GM12892 (cell line): ENCODE measurements at regions not wholly inside any gene's neighbourhood (a gene's known extent, or its start where the extent isn't known, plus 50 kb on each side); places are given as distances from the start of the nearest gene placed in this dataset.

Experiments used
- DNase-seq: peaks from one replicate; pipeline ENCODE4 v3.0.0; 2011; ENCODE audit not compliant: insufficient read length
- FAIRE-seq: peaks from 2 replicates; lab custom pipeline; 2011; peaks lifted over from hg19 to GRCh38; lab: Jason Lieb, UNC
- POLR2A ChIP-seq: IDR thresholded peaks from 2 replicates; pipeline ENCODE4 v1.6.1; 2011; ENCODE audit warnings: low read depth, low read length, control low read depth
- POLR2AphosphoS5 ChIP-seq: IDR thresholded peaks from 2 replicates; pipeline ENCODE4 v1.6.1; 2011; ENCODE audit warnings: low read depth, low read length, control low read depth
- TAF1 ChIP-seq: IDR thresholded peaks from 2 replicates; pipeline ENCODE4 v1.6.1; 2011; ENCODE audit warnings: low read depth, mild to moderate bottlenecking, control low read depth, low read length, borderline replicate concordance

DNA sequence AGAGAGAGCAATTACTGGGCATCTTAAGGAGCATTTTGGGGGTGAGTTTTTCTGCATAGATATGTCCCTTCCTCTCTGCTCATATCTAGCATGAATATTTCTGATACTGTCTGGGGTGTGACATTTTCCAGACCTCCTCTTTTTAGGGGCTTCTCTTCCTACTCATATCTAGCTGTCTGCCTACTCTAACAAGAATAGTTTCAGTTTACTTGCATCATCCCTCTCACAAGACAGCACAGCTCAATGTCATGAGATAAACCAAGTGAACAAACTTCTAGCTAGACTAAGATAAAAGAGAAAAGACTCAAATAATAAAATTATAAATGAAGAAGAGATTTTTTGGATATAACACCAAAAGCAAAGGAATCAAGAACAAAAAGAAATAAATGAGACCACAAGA, 419.5 kb upstream of the SORCS1 start:
- TF ChIP-seq POLR2AphosphoS5 (no peak), POLR2A (no peak), TAF1 (no peak)
- no peak for DNase-seq
- no peak for FAIRE-seq

DNA sequence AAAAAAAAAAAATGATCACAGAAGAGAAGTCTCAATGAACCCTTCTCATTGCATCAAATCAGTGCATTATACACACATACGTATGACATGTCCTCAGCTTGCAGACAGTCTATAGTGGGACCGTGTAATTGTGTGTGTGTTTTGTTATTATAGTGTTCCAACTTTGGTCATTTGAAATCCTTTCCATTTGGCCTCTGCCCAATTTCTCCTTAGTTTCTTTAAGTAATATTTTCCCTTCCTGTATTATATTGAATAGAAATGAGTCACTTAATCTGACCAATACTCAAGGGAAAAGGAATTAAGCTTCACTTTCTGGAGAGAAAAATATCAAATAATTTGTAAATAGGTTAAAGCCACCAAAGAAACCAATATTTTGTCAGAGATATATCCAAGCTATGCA, 415.5 kb upstream of the SORCS1 start:
- DNase-seq (no peak), FAIRE-seq (no peak)
- TF ChIP-seq POLR2A (no peak), TAF1 (no peak), POLR2AphosphoS5 (no peak)

DNA sequence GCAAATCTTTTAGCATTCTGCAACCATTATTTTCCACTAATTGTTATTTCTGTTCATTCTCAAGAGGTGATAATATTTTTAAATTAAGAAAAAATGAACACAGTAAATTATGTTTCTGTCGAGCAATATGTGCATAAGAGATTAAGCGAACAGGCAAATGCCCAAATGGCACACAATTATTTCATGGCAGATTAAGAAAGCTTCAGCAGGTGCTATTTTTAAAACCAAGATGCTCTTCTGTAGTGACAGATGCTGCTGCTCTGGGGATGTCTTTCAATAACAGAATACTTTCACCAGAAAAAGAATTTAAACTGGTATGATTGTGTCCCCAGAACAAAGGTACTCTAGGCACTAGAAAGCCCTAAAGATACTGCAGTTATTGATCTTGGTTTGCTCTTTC, 412.7 kb upstream of the SORCS1 start:
- FAIRE-seq (no peak), DNase-seq (no peak)
- no peak for TF ChIP-seq POLR2AphosphoS5
- no peak for TF ChIP-seq POLR2A
- TF ChIP-seq TAF1: no peak

GRCh38 chr10:107576746-107577145, 412.2 kb upstream of the SORCS1 start:
- no peak for FAIRE-seq
- no peak for DNase-seq
- TF ChIP-seq TAF1 (no peak), POLR2A (no peak), POLR2AphosphoS5 (no peak)

GRCh38 chr10:107565014-107565413, 400.5 kb upstream of the SORCS1 start:
- TF ChIP-seq POLR2A (no peak), TAF1 (no peak), POLR2AphosphoS5 (no peak)
- DNase-seq (no peak), FAIRE-seq (no peak)

DNA sequence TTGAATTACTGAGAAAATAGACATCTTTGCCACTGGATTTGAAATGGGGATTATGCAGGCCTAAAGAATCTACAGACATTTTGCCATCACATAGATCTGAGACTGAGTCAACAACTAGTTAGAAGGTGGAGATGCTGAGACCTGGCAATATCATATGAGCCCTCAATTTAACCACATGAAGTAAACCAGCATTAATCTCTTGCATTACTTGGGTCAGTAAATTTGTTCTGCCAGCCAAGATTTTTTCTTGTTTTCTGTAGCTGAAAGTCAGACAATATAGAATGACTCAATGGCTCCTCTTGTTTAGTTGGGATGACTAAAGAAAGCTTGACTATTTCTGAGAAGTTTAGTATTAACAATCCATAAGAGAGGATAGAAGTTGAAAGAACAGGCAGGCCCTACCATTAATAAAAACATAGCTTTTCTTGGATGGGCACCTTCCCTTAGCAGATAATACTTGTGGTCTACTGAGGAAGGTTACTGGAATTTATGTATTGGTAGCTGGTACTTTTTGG, 396.7 kb upstream of the SORCS1 start:
- DNase-seq: no peak

DNA sequence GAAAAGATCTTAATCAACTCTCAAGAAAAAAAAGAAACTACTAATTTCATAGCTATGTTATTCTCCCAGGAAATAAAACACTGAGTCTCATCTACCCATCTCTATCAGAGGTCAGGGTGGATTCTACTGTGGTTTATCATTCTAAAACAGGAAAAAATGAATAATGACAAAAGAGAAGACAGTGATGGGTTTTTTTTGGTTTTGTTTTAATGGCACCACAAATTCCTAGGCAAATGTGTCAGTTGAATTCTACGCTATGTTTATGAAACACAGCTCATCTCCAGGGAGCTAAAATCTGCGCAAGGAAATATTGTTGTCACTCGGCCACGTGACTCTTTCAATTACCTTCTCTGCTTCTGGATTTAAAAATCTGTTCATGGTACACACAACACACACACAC, 393.4 kb upstream of the SORCS1 start:
- TF ChIP-seq TAF1 (no peak), POLR2AphosphoS5 (no peak), POLR2A (no peak)
- FAIRE-seq (no peak), DNase-seq (no peak)

More for the DNA sequence above, 396.7 kb upstream of the SORCS1 start:
- TF ChIP-seq POLR2AphosphoS5 (no peak), TAF1 (no peak), POLR2A (no peak)
- no peak for FAIRE-seq

DNA sequence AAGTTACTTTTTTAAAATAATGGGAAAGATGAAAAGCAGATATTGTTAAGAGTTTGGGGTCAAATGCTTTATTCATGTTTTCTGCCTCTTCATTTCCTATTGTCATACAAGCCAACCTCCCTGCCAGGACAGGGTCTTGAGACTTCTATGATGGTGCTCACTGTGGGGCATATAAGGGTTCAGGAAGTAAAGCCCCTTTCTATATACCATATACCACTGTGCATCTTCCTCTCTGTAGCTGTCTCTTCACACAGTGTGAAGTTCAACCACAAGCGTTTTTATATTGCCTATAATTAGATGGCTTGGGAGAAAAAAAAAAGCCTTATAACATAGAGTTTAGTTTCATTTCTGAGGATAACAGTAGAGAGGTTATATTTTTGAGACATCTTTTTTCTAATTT, 389.8 kb upstream of the SORCS1 start:
- TF ChIP-seq POLR2A (no peak), POLR2AphosphoS5 (no peak), TAF1 (no peak)
- no peak for FAIRE-seq
- DNase-seq: no peak

GRCh38 chr10:107553470-107553869, 389.0 kb upstream of the SORCS1 start:
- no peak for TF ChIP-seq POLR2AphosphoS5
- TF ChIP-seq POLR2A: no peak
- TF ChIP-seq TAF1: no peak
- FAIRE-seq (no peak), DNase-seq (no peak)

GRCh38 chr10:107552963-107553362, 388.5 kb upstream of the SORCS1 start:
- TF ChIP-seq POLR2AphosphoS5: no peak
- no peak for TF ChIP-seq TAF1
- TF ChIP-seq POLR2A: no peak
- FAIRE-seq (no peak), DNase-seq (no peak)

DNA sequence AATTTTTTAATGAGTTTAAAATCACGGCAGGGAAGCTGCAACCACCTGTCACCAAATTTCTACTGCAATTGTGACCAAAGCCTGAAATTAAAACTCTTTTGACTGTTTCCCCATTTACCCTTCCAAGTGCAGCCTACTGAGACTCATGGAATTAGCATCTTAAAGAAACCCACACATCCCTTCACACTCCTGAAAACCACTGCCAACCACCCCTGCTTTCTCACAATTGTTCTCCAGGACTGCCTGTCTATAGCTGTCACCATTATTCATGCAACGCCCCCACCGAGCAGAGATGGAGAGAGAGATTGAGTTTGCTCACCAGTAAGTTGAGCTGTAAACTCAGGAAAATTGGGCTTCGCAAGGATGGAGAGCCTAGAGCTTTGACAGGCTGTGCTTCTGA, 383.8 kb upstream of the SORCS1 start:
- no peak for DNase-seq
- TF ChIP-seq TAF1 (no peak), POLR2A (no peak), POLR2AphosphoS5 (no peak)
- FAIRE-seq: no peak

GRCh38 chr10:107546986-107547385, 382.5 kb upstream of the SORCS1 start:
- TF ChIP-seq TAF1 (no peak), POLR2A (no peak), POLR2AphosphoS5 (no peak)
- FAIRE-seq: no peak
- no peak for DNase-seq

DNA sequence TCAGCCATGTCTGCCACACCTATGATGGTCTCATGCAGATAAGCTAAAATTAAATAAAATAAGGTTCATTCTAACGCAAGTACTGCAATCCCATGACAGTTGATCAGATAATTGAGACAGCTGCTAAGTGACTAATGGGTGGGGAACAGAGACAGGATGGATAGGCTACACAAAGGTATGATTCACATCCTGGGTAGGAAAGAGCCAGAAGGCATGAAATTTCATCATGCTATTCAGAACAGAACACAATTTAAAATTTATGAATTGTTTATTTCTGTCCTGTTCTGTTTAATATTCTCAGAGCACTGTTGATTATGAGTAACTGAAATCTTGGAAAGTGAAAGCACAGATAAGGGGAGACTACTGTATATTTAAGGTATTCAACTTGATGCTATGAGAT, 381.8 kb upstream of the SORCS1 start:
- no peak for TF ChIP-seq POLR2A
- TF ChIP-seq POLR2AphosphoS5: no peak
- TF ChIP-seq TAF1: no peak
- FAIRE-seq (no peak), DNase-seq (no peak)
